ENCODE measurements at regions not wholly inside any gene's neighbourhood (a gene's known extent, or its start where the extent isn't known, plus 50 kb on each side); places are given as distances from the start of the nearest gene placed in this dataset.

DNA sequence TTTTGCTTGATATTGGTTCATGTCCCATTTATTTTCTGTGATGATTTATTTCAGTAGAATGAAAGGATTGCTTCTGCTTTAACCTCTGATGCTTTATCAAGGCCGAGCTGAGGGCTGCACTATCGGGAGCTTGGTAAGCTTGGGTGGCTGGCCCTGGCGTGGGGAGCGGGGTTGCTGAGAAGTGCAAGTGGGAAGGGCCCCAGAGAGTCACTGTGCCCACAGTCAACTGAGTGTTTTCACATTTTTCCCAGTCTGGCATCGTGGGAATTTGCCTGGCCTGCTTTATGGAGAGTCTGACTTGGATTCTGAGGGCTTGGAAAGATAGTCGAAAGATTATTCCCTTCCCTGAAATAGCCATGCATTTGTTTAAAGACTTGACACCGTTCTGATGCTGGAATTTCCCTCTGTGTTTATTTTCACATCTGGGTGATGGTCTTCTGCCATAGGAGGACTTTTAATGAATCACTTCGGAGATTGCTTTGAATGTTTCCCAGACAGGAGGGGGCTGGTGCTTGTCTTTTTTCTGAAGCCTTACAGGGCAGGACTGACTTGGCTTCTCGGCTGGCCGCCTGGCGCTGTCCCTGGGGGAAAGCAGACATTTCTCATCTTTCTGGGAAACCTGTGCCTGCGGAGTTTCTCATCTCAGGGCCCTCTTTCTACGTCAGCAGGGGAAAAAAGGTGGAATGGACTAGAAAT, 139.0 kb downstream of the BOD1 start (continued):
- TF ChIP-seq, protein P1, sequence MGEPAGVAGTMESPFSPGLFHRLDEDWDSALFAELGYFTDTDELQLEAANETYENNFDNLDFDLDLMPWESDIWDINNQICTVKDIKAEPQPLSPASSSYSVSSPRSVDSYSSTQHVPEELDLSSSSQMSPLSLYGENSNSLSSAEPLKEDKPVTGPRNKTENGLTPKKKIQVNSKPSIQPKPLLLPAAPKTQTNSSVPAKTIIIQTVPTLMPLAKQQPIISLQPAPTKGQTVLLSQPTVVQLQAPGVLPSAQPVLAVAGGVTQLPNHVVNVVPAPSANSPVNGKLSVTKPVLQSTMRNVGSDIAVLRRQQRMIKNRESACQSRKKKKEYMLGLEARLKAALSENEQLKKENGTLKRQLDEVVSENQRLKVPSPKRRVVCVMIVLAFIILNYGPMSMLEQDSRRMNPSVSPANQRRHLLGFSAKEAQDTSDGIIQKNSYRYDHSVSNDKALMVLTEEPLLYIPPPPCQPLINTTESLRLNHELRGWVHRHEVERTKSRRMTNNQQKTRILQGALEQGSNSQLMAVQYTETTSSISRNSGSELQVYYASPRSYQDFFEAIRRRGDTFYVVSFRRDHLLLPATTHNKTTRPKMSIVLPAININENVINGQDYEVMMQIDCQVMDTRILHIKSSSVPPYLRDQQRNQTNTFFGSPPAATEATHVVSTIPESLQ (CRISPR knock-in tag; IDR thresholded peaks at IDR 0.05): no peak
- TF ChIP-seq E2F4 (CRISPR knock-in tag; IDR thresholded peaks at IDR 0.05; ENCODE audit: borderline replicate concordance, low read depth) (no peak), ZMAT4 (CRISPR knock-in tag; IDR thresholded peaks at IDR 0.05) (no peak), MXD4 (CRISPR knock-in tag; IDR thresholded peaks at IDR 0.05; ENCODE audit: borderline replicate concordance) (no peak), ZNF263 (CRISPR knock-in tag; IDR thresholded peaks at IDR 0.05; ENCODE audit: low read depth) (no peak), ESRRA (CRISPR knock-in tag; IDR thresholded peaks at IDR 0.05; ENCODE audit: borderline replicate concordance) (no peak)

GRCh38 chr5:173475780-173476179, 140.7 kb downstream of the BOD1 start:
- Mint-ChIP-seq H3K9me3 (no peaks in the 10 kb centered on the region), H3K36me3 (no peaks in the 10 kb centered on the region), H3K4me1 (peaks cover 10% of the 10 kb centered on the region; the same call in 1 of the 2 replicates), H3K27ac (no peak overlapping the region), H3K4me3 (no peak overlapping the region), H3K27me3 (ENCODE audit: low read depth) (peaks cover under 1% of the 10 kb centered on the region; the same call in 1 of the 2 replicates)
- DNase-seq (ENCODE audit: low spot score): no peak
- ChIA-PET CTCF (interaction anchor here (1.0 kb wide), 1 partner anchor 25 kb away, joined by 3 read pairs; no protein-coding TSS in a partner anchor), POLR2A (no interaction called here)
- no peak for ATAC-seq
- TF ChIP-seq ATF3 (CRISPR knock-in tag; conservative IDR thresholded peaks at IDR 0.05) (no peak), TEAD4 (CRISPR knock-in tag; IDR thresholded peaks at IDR 0.05) (no peak), IRF2 (CRISPR knock-in tag; IDR thresholded peaks at IDR 0.05; ENCODE audit: borderline replicate concordance, low read depth) (no peak), E2F4 (CRISPR knock-in tag; IDR thresholded peaks at IDR 0.05; ENCODE audit: borderline replicate concordance, low read depth) (no peak), OVOL2 (CRISPR knock-in tag; IDR thresholded peaks at IDR 0.05; ENCODE audit: borderline replicate concordance) (no peak), CBFB (CRISPR knock-in tag; IDR thresholded peaks at IDR 0.05; ENCODE audit: low read depth) (no peak), JUN (CRISPR knock-in tag; IDR thresholded peaks at IDR 0.05) (no peak), NR1H2 (CRISPR knock-in tag; IDR thresholded peaks at IDR 0.05) (no peak)
- TF ChIP-seq, protein P2, sequence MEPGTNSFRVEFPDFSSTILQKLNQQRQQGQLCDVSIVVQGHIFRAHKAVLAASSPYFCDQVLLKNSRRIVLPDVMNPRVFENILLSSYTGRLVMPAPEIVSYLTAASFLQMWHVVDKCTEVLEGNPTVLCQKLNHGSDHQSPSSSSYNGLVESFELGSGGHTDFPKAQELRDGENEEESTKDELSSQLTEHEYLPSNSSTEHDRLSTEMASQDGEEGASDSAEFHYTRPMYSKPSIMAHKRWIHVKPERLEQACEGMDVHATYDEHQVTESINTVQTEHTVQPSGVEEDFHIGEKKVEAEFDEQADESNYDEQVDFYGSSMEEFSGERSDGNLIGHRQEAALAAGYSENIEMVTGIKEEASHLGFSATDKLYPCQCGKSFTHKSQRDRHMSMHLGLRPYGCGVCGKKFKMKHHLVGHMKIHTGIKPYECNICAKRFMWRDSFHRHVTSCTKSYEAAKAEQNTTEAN (CRISPR knock-in tag; IDR thresholded peaks at IDR 0.05): no peak
- TF ChIP-seq, protein P3, sequence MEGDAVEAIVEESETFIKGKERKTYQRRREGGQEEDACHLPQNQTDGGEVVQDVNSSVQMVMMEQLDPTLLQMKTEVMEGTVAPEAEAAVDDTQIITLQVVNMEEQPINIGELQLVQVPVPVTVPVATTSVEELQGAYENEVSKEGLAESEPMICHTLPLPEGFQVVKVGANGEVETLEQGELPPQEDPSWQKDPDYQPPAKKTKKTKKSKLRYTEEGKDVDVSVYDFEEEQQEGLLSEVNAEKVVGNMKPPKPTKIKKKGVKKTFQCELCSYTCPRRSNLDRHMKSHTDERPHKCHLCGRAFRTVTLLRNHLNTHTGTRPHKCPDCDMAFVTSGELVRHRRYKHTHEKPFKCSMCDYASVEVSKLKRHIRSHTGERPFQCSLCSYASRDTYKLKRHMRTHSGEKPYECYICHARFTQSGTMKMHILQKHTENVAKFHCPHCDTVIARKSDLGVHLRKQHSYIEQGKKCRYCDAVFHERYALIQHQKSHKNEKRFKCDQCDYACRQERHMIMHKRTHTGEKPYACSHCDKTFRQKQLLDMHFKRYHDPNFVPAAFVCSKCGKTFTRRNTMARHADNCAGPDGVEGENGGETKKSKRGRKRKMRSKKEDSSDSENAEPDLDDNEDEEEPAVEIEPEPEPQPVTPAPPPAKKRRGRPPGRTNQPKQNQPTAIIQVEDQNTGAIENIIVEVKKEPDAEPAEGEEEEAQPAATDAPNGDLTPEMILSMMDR (IDR thresholded peaks at IDR 0.05): no peak
- TF ChIP-seq, protein P4, sequence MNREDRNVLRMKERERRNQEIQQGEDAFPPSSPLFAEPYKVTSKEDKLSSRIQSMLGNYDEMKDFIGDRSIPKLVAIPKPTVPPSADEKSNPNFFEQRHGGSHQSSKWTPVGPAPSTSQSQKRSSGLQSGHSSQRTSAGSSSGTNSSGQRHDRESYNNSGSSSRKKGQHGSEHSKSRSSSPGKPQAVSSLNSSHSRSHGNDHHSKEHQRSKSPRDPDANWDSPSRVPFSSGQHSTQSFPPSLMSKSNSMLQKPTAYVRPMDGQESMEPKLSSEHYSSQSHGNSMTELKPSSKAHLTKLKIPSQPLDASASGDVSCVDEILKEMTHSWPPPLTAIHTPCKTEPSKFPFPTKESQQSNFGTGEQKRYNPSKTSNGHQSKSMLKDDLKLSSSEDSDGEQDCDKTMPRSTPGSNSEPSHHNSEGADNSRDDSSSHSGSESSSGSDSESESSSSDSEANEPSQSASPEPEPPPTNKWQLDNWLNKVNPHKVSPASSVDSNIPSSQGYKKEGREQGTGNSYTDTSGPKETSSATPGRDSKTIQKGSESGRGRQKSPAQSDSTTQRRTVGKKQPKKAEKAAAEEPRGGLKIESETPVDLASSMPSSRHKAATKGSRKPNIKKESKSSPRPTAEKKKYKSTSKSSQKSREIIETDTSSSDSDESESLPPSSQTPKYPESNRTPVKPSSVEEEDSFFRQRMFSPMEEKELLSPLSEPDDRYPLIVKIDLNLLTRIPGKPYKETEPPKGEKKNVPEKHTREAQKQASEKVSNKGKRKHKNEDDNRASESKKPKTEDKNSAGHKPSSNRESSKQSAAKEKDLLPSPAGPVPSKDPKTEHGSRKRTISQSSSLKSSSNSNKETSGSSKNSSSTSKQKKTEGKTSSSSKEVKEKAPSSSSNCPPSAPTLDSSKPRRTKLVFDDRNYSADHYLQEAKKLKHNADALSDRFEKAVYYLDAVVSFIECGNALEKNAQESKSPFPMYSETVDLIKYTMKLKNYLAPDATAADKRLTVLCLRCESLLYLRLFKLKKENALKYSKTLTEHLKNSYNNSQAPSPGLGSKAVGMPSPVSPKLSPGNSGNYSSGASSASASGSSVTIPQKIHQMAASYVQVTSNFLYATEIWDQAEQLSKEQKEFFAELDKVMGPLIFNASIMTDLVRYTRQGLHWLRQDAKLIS (CRISPR knock-in tag; IDR thresholded peaks at IDR 0.05; ENCODE audit: borderline replicate concordance): no peak
- TF ChIP-seq, protein P5, sequence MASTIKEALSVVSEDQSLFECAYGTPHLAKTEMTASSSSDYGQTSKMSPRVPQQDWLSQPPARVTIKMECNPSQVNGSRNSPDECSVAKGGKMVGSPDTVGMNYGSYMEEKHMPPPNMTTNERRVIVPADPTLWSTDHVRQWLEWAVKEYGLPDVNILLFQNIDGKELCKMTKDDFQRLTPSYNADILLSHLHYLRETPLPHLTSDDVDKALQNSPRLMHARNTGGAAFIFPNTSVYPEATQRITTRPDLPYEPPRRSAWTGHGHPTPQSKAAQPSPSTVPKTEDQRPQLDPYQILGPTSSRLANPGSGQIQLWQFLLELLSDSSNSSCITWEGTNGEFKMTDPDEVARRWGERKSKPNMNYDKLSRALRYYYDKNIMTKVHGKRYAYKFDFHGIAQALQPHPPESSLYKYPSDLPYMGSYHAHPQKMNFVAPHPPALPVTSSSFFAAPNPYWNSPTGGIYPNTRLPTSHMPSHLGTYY (CRISPR knock-in tag; IDR thresholded peaks at IDR 0.05): no peak

All from WTC11 (cell line).